Gastroesophageal sphincter (tissue), 3 donors: ENCODE measurements at regions not wholly inside any gene's neighbourhood (a gene's known extent, or its start where the extent isn't known, plus 50 kb on each side); places are given as distances from the start of the nearest gene placed in this dataset.

Experiments
- POLR2A ChIP-seq, 2 donors: fragments of 450-650 bp; IDR thresholded peaks; one replicate each; pipeline ENCODE4 v1.6.1; 2017; ENCODE audit warnings: antibody characterized with exemption in 2 of 2, mild to moderate bottlenecking in 2 of 2, moderate library complexity in 1 of 2
- POLR2AphosphoS5 ChIP-seq: sonication (generic); formaldehyde crosslinking; IDR thresholded peaks from one replicate; pipeline ENCODE4 v1.6.1; 2017; ENCODE audit warnings: antibody characterized with exemption
- TF ChIP-seq, protein P1 (sequence below), 4 experiments: fragments of 200-600 bp in 2 of 4; fragments of 450-650 bp in 2 of 4; sonication (generic) in 1 of 4; IDR thresholded peaks; one replicate each; pipeline ENCODE4 v1.5.1; 2017 to 2019; ENCODE audit warnings: antibody characterized with exemption in 4 of 4, mild to moderate bottlenecking in 2 of 4, moderate library complexity in 2 of 4

DNA sequence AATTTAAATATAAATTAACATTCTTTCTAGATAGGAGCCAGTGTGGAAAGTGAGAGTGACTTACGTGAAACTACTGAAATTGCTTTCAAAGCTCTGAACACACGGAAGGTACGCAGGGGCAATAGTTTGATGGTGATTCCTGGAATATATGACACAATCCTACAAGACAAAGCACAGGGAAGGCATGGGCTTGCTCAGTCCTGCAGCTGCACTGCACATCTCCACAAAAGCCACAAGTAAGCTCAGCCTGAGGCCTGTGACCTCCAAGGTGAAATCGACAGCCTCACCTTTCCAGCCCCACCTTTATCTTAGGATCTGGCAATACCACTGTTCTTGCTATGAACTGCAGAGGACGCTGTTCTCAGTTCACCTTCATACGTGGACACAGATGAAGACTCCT, 109.3 kb upstream of the SCN10A start:
- TF ChIP-seq, protein P1, sequence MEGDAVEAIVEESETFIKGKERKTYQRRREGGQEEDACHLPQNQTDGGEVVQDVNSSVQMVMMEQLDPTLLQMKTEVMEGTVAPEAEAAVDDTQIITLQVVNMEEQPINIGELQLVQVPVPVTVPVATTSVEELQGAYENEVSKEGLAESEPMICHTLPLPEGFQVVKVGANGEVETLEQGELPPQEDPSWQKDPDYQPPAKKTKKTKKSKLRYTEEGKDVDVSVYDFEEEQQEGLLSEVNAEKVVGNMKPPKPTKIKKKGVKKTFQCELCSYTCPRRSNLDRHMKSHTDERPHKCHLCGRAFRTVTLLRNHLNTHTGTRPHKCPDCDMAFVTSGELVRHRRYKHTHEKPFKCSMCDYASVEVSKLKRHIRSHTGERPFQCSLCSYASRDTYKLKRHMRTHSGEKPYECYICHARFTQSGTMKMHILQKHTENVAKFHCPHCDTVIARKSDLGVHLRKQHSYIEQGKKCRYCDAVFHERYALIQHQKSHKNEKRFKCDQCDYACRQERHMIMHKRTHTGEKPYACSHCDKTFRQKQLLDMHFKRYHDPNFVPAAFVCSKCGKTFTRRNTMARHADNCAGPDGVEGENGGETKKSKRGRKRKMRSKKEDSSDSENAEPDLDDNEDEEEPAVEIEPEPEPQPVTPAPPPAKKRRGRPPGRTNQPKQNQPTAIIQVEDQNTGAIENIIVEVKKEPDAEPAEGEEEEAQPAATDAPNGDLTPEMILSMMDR (IDR thresholded peaks at IDR 0.05) = no peak
- no peak for TF ChIP-seq POLR2A (IDR thresholded peaks at IDR 0.05)
- TF ChIP-seq POLR2AphosphoS5 = no peak
